GM19099 (cell line): ENCODE measurements at regions not wholly inside any gene's neighbourhood (a gene's known extent, or its start where the extent isn't known, plus 50 kb on each side); places are given as distances from the start of the nearest gene placed in this dataset.

ENCODE experiments used
- POLR2A ChIP-seq: IDR thresholded peaks from 3 replicates; pipeline ENCODE4 v1.6.1; 2011; ENCODE audit warnings: low read depth; ENCODE audit not compliant: insufficient read length; ENCODE audit errors: extremely low read depth

DNA sequence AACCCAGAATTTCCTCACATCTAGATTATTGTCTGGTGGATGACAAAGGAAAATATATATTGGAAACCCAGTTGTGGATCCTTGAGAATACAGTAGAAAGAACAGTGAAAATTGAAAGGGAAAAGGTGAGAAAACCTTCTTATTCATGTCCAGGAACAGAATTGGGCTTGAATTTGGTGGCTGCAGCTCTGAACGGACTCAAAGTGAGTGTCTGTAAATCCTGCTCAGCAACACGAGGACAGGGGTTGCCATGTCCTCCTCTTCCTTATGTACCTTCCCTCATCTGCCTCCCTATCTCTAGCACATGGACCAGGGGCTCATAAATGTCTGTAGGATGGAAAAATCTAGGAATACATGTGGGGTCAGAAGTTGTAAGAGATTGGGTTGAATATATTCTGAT, 152.2 kb downstream of the RPIA start:
- peak; percentile 42 for TF ChIP-seq POLR2A

DNA sequence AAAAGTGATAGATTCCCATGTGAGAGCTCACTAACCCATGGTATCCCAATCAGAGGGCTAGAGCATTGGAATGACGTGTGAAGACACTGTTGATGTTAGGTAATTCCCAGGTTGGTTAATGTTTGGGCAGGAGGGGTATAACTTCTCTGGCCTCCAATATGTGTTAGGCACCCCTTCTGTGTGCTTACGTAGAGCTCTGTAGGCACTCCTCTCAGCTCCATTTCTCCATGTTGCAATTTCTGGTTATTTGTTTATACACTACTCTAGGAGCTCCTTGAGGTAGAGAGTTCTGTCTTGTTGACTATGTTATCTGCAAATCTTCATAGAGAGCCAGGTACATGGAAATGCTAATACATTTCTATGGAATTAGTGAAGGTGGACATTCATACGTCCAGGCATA, 153.5 kb downstream of the RPIA start:
- peak; percentile 23 for TF ChIP-seq POLR2A

DNA sequence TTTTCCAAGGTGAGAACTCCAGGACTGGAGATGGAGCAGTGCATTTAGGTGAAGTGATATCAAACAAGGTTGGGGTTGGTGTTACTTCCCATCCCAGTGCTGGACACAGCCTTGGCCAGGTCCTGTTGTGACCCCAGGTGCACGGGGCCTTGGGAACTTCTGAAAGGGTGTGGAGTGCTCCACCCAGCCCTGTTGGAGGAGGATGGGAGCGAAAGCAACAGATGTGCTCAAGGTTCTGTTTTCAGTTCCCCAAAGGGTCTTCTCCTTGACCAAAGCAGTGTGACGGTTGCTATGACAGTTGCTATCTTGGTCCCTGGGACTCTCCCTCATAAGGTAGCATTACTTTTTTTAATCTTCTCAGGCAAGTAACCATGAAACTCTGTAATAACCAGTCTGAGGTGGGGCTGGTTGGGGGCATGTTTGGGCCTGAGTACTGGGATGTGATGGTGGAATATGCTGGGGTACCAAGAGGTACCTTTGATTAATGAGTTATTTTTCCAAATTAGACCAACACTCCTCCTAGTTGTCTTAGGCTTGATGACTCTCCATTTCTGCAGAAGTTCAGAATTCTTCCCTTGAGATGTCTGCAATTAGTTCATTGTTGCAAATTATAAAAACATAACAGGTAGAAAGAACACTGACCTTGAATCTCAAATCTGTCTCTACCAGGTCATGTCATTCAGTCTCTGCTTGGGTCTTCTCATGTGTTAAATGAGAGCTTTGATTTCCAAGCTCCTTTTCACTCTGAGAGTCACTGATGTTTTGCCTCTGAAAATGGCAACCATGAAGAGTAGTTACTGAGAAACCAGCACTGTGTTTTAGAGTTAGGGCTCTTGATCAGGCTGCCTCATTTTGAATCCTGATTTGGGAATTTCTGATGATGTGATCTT, 154.5 kb downstream of the RPIA start:
- peak; percentile 81 for TF ChIP-seq POLR2A

DNA sequence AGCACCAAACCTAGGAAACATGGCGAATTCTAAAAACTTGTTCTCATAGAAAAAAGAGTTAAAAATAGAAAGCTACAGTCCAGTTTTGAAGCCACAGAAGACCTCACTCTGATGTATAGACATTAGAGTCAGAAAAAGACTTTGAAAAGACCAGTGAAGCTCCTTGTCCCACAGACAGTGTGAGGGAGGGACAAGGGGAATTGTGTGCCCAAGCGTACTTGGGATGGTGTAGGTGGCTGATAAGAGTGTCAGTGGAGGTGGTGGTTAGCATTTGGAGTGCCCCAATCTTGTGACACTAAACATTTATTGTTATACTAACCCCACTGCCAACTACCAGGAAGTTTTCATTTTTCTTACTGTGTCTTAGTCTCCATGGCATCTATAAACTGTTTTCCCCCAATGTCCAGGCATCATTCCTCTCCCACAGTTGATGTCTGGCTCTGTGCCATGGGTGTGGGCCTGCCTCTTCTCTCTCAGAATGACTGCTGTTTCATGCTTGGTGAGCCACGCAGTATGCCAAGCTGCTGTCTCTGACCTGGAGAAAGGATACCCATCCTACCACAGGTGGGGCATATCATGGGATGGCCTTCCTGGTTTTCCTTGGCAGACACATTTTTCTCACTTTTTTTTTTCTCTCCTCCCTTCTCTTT, 161.4 kb downstream of the RPIA start:
- TF ChIP-seq POLR2A: peak; percentile 18

DNA sequence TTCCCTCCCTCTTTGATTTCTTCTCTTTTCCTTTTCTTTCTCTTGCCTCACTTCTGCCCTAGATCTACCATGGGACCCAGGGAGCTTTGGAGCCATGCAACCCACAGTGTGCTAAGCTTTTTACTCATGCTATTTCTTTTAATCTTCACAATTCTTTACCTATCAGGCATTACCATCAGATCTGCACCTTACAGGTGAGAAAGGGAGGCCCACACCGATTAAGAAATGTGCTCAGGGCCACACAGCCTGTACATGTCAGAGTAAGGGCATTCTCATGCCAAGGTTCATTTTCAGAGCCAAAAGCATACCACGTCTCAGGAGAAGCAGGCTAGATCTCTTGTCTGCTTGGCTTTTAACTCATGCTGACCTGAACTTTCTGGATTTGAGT, 161.9 kb downstream of the RPIA start:
- no peak for TF ChIP-seq POLR2A

DNA sequence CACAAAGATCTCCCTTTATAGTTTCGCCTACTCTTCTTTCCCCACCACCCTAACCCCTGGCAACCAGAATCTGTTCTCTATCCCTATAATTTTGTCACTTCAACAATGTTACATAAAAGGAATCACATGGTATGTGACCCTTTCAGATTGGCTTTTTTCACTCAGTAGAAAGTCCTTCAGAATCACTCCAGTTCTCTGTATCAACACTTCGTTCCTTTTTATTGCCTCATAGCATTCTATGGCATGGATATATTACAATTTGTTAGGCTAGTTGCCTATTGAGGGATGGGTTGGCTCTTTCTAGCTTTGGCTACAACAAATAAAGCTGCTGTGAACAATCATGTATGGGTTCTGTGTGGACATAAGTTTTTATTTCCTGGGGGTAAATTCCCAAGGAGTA, 163.1 kb downstream of the RPIA start:
- TF ChIP-seq POLR2A: no peak

DNA sequence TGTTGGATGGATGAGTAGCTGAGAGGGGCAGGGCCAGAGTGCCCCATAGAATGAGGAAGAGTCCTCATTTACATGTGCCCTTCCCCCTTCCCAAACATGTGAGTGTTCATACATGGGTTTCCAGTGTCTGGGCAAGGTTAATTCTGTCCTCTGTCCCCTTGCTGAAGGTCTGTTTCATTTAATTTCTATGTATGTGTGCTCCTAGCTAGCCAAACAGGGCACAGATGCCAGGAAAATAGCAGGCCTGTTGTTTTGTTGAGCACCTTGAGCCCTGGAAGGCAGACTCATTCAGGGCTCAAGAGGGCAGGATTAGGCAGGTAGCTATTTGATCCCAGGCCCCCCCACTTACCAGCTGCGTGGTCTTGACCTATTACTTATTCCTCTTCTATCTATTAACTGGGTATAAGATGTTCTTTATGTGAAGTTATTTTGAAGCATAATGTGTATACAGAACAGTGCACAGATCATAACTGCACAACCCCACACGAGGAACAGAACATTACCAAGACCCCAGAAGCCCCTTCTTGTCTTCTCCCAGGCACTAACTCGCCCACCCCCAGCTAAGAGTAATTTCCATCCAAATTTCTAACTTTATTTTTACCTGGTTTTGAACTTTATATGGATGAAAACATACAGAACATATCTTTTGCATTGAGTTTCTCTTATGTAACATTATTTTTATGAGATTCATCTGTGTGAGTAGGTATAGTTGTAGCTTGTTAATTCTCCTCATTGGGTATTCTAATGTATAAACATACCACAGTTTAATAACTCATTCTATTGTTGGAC, 164.3 kb downstream of the RPIA start:
- peak; percentile 70 for TF ChIP-seq POLR2A

DNA sequence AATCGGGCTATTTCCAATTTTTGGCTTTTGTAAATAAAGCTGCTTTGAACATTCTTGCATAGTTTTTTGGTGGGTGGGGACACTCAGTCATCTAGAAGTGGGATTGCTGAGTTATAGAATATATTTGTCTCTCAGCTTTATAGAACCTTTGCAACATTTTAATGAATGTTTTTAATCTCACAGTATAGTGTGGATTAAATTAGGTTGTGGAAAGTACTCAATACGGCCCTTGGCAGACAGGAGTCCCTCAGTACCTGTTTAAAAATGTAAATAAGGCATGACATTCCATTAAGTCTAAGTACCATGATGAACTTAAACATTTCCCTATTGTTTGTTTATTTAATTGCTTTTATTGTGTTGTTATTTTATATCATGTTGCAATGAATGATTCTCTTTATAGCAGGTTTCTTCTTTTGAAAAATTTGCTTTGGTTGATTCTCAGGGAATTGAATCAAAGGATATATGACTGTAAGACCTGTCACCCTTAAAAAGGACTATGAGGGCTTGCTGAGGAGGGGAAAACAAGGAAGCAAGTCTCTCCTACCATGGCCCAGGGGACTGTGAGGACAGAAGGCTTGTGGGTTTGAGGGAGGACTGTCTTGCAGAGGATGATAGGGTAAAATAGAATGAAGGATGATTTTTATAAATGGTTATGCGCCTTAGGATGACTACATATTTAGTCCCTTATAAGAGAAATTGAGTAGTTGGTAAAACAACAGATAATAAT, 165.1 kb downstream of the RPIA start:
- TF ChIP-seq POLR2A: no peak

DNA sequence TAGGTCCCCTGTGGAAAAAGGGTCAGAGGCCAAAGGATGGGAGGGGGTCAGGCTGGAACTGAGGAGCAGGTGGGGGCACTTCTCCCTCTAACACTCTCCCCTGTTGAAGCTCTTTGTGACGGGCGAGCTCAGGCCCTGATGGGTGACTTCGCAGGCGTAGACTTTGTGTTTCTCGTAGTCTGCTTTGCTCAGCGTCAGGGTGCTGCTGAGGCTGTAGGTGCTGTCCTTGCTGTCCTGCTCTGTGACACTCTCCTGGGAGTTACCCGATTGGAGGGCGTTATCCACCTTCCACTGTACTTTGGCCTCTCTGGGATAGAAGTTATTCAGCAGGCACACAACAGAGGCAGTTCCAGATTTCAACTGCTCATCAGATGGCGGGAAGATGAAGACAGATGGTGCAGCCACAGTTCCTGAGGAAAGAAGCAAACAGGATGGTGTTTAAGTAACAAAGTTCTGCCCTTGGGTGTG, 165.8 kb downstream of the RPIA start:
- TF ChIP-seq POLR2A: peak; percentile 89

DNA sequence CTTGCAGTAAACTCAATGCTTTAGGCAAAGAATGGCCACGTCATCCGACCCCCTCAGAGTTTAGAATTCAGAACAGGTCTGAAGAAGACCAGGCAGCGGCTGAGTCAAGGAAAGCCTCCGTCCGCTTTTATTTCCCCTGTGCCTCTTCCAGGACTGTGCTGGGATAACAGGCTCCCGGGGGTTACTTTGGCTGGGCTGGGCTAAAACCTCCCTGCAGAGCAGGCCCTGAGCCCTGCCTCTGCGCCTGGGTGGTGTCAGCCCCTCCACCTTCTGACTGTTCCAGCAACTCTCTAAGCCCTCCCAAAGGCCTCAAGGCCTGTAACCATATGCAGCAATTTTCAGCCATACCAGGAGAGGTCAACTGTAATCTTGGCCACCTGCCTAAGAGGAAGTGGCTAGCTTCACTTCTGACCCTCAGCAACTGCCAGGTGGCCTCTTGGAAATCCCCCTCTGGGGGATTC, 166.5 kb downstream of the RPIA start:
- TF ChIP-seq POLR2A: peak; percentile 75

DNA sequence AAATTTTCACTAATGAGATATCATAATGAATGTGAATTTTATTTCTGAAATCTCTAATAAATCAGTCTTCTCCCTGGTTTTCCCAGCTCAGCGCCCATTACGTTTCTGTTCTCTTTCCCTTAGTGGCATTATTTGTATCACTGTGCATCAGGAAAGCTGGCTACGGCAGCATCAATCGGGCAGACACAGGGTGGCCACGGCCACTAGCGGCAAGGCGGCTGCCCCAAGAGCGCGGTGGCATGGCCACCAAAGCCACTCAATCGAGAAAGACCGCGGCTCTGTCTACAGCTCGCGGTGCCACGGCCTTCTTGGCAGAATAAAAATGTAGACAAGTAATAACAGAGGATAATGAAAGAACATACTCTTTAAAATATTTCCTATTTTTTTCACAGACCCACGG, 168.0 kb downstream of the RPIA start:
- TF ChIP-seq POLR2A: peak; percentile 69

DNA sequence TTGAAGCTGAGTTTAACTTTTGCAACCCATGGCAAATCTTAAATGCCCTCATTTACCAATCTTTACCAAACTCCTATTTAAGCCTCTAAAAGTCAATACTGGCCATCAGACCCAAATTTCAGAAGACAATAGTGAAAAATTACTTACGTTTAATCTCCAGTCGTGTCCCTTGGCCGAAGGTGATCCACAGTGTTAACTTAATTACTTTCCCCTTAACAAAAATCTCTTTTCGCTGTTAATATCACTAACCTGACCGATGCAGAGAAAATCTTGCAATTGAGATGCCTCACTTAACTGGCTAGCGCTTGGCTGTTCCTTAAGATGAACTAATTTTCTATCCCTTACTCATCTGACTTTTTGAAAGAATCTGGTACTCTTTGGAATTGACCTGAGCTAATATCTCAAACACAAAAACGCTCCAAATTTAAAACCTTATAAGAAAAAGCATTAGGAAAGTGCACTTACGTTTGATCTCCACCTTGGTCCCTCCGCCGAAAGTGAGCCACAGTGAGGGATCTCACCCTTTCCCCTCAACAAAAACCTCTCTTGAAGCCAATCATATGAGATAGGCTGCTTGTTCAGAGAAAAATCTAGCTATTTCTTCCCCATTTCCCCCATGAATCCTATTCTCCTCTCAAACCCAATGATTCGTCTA, 169.1 kb downstream of the RPIA start:
- TF ChIP-seq POLR2A: no peak

DNA sequence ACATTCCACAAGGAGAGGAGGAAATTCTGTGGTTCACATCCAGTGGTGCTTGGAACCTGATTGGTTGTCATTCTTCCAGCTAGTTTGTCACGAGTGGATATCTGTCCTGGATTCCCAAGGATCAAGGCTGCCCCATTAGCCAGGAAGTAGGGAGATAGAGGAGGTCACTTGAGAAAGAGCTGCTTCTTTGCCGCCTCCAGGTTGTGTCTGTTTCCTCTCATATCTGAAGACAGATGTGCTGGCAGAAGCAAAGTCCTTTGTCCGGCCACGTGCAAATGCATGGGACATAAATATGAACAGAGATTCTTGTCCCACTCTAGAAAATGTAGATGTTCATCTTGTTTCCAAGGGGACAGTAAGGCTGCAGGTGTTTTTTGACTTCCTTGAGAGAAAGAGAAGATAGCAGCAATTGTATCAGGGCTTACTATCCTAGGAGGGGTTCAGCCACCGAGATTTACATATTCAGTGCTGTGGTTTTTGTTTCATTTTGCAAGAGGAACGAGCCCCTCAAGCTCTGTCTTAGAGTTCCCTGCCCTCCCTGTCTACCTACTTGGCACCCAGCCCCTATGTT, 174.4 kb downstream of the RPIA start:
- TF ChIP-seq POLR2A: peak; percentile 62

DNA sequence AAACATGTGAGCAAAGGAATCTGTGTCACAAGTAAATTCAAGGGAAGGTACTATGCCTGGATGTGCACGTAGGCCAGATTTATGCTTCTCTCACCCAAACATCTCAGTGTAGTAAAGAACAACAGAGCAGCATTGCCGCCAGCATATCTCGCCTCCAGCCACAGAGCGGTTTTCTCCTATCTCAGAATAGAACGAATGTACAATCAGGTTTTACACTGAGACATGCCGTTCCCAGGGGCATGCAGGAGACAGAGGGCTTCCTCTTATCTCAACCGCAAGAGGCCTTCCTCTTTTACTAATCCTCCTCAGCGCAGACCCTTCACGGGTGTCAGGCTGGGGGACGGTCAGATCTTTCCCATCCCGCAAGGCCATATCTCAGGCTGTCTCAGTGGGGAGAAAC, 175.3 kb downstream of the RPIA start:
- TF ChIP-seq POLR2A: peak; percentile 58
